WTC11 (cell line): ENCODE measurements at regions not wholly inside any gene's neighbourhood (a gene's known extent, or its start where the extent isn't known, plus 50 kb on each side); places are given as distances from the start of the nearest gene placed in this dataset.

Experiments
- ATAC-seq: fragments of 200-7000 bp; cut with Tn5 transposase; 2 replicates; pipeline ENCODE4 v1.10.0; 2021; ENCODE audit warnings: mild to moderate bottlenecking, moderate library complexity
- CTCF ChIA-PET: fragments of 300-600 bp; sonication (Branson Sonifier 250); formaldehyde crosslinking; loops from one replicate; lab custom pipeline; 2021; ENCODE audit warnings: antibody characterized with exemption; lab: Charles Lee
- POLR2A ChIA-PET: fragments of 350-600 bp; sonication (Branson Sonifier 250); formaldehyde crosslinking; loops from one replicate; lab custom pipeline; 2021; ENCODE audit warnings: antibody characterized with exemption; lab: Charles Lee
- DNase-seq: peaks from one replicate; pipeline ENCODE4 v3.0.0; 2021; ENCODE audit warnings: low spot score
- H3K27ac Mint-ChIP-seq: 2 replicates; pipeline ENCODE4 v1.8.0; 2021; ENCODE audit warnings: mixed read lengths
- H3K27me3 Mint-ChIP-seq: 2 replicates; pipeline ENCODE4 v1.8.0; 2021; ENCODE audit warnings: low read depth, mild to moderate bottlenecking, moderate library complexity, mixed read lengths
- H3K36me3 Mint-ChIP-seq: 2 replicates; pipeline ENCODE4 v1.8.0; 2021; ENCODE audit warnings: mixed read lengths
- H3K4me1 Mint-ChIP-seq: 2 replicates; pipeline ENCODE4 v1.8.0; 2022; ENCODE audit warnings: mixed read lengths
- H3K4me3 Mint-ChIP-seq: 2 replicates; pipeline ENCODE4 v1.8.0; 2021; ENCODE audit warnings: mild to moderate bottlenecking, moderate library complexity, mixed read lengths
- H3K9me3 Mint-ChIP-seq: 2 replicates; pipeline ENCODE4 v1.8.0; 2021; ENCODE audit warnings: mixed read lengths
- ETV6 ChIP-seq: sonication (generic); formaldehyde crosslinking; IDR thresholded peaks from 2 replicates; pipeline ENCODE4 v1.8.1; 2022; ENCODE audit warnings: mild to moderate bottlenecking, missing genetic modification reagents
- JAZF1 ChIP-seq: fragments of 250-450 bp; sonication (Bioruptor Pico); IDR thresholded peaks from 2 replicates; pipeline ENCODE4 v1.9.0; 2021; ENCODE audit warnings: moderate library complexity, mild to moderate bottlenecking, inconsistent platforms
- MXD4 ChIP-seq: fragments of 250-450 bp; sonication (Bioruptor Pico); IDR thresholded peaks from 2 replicates; pipeline ENCODE4 v1.8.0; 2021; ENCODE audit warnings: mild to moderate bottlenecking, moderate library complexity, borderline replicate concordance
- MYBL2 ChIP-seq: sonication (generic); formaldehyde crosslinking; IDR thresholded peaks from 2 replicates; pipeline ENCODE4 v1.8.1; 2023; ENCODE audit warnings: mild to moderate bottlenecking, moderate library complexity, missing genetic modification reagents
- NFYB ChIP-seq: sonication (generic); formaldehyde crosslinking; conservative IDR thresholded peaks from 2 replicates; pipeline ENCODE4 v1.8.0; 2022; ENCODE audit warnings: low read depth, missing genetic modification reagents
- NR3C1 ChIP-seq: sonication (generic); formaldehyde crosslinking; conservative IDR thresholded peaks from 2 replicates; pipeline ENCODE4 v1.8.1; 2023; ENCODE audit warnings: low read depth, mild to moderate bottlenecking, missing genetic modification reagents
- SMAD3 ChIP-seq: sonication (generic); formaldehyde crosslinking; IDR thresholded peaks from 2 replicates; pipeline ENCODE4 v1.8.0; 2022; ENCODE audit warnings: missing genetic modification reagents, mild to moderate bottlenecking, borderline replicate concordance
- SMAD4 ChIP-seq: sonication (generic); formaldehyde crosslinking; IDR thresholded peaks from 2 replicates; pipeline ENCODE4 v1.8.0; 2022; ENCODE audit warnings: mild to moderate bottlenecking, missing genetic modification reagents
- TP53 ChIP-seq: sonication (generic); formaldehyde crosslinking; IDR thresholded peaks from 2 replicates; pipeline ENCODE4 v1.8.1; 2023; ENCODE audit warnings: mild to moderate bottlenecking, missing genetic modification reagents
- ZNF263 ChIP-seq: sonication (generic); formaldehyde crosslinking; IDR thresholded peaks from 2 replicates; pipeline ENCODE4 v1.8.1; 2022; ENCODE audit warnings: low read depth, mild to moderate bottlenecking, moderate library complexity, missing genetic modification reagents
- ZNF671 ChIP-seq: fragments of 250-450 bp; sonication (Bioruptor Pico); IDR thresholded peaks from 2 replicates; pipeline ENCODE4 v1.8.0; 2021; ENCODE audit warnings: mild to moderate bottlenecking
- TF ChIP-seq, protein P1 (sequence below): sonication (generic); formaldehyde crosslinking; IDR thresholded peaks from 2 replicates; pipeline ENCODE4 v1.8.0; 2023; ENCODE audit warnings: mild to moderate bottlenecking, missing genetic modification reagents
- TF ChIP-seq, protein P2 (sequence below): sonication (generic); formaldehyde crosslinking; conservative IDR thresholded peaks from 2 replicates; pipeline ENCODE4 v1.8.1; 2022; ENCODE audit warnings: mild to moderate bottlenecking, missing genetic modification reagents
- TF ChIP-seq, protein P3 (sequence below): sonication (generic); formaldehyde crosslinking; IDR thresholded peaks from 2 replicates; pipeline ENCODE4 v1.8.1; 2022; ENCODE audit warnings: mild to moderate bottlenecking, missing genetic modification reagents, moderate library complexity, borderline replicate concordance
- TF ChIP-seq, protein P4 (sequence below): sonication (generic); formaldehyde crosslinking; IDR thresholded peaks from 2 replicates; pipeline ENCODE4 v1.8.0; 2022; ENCODE audit warnings: mild to moderate bottlenecking, missing genetic modification reagents
- TF ChIP-seq, protein P5 (sequence below): sonication (generic); formaldehyde crosslinking; conservative IDR thresholded peaks from 2 replicates; pipeline ENCODE4 v1.8.1; 2023; ENCODE audit warnings: mild to moderate bottlenecking, low read depth, missing genetic modification reagents, moderate library complexity
- TF ChIP-seq, protein P6 (sequence below): sonication (generic); formaldehyde crosslinking; IDR thresholded peaks from 2 replicates; pipeline ENCODE4 v1.8.1; 2022; ENCODE audit warnings: low read depth, missing genetic modification reagents, borderline replicate concordance
- TF ChIP-seq, protein P7 (sequence below): fragments of 250-450 bp; sonication (Bioruptor Pico); IDR thresholded peaks from 2 replicates; pipeline ENCODE4 v1.9.0; 2021; ENCODE audit warnings: mild to moderate bottlenecking

DNA sequence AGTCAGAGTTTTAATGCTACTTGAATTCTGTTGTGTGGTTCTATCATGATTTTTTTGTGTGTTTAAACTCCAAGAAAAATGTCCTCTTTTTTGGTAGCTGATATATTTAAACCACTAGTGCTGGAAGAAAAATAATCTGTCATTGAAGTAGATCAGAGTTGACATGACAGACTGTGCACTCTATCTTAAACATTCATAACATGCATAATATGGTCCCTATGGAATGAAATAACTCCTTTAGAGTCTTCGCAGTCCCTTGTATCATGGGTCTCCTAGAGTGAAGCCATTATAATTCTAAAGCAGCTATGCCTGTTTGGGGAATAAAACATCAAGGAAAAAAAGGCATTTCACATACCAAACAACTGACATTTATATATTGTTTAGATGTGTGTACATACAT, 282.7 kb upstream of the CITED2 start (continued):
- TF ChIP-seq, protein P1, sequence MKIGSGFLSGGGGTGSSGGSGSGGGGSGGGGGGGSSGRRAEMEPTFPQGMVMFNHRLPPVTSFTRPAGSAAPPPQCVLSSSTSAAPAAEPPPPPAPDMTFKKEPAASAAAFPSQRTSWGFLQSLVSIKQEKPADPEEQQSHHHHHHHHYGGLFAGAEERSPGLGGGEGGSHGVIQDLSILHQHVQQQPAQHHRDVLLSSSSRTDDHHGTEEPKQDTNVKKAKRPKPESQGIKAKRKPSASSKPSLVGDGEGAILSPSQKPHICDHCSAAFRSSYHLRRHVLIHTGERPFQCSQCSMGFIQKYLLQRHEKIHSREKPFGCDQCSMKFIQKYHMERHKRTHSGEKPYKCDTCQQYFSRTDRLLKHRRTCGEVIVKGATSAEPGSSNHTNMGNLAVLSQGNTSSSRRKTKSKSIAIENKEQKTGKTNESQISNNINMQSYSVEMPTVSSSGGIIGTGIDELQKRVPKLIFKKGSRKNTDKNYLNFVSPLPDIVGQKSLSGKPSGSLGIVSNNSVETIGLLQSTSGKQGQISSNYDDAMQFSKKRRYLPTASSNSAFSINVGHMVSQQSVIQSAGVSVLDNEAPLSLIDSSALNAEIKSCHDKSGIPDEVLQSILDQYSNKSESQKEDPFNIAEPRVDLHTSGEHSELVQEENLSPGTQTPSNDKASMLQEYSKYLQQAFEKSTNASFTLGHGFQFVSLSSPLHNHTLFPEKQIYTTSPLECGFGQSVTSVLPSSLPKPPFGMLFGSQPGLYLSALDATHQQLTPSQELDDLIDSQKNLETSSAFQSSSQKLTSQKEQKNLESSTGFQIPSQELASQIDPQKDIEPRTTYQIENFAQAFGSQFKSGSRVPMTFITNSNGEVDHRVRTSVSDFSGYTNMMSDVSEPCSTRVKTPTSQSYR (CRISPR knock-in tag) = no peak
- TF ChIP-seq TP53 (CRISPR knock-in tag) = no peak

DNA sequence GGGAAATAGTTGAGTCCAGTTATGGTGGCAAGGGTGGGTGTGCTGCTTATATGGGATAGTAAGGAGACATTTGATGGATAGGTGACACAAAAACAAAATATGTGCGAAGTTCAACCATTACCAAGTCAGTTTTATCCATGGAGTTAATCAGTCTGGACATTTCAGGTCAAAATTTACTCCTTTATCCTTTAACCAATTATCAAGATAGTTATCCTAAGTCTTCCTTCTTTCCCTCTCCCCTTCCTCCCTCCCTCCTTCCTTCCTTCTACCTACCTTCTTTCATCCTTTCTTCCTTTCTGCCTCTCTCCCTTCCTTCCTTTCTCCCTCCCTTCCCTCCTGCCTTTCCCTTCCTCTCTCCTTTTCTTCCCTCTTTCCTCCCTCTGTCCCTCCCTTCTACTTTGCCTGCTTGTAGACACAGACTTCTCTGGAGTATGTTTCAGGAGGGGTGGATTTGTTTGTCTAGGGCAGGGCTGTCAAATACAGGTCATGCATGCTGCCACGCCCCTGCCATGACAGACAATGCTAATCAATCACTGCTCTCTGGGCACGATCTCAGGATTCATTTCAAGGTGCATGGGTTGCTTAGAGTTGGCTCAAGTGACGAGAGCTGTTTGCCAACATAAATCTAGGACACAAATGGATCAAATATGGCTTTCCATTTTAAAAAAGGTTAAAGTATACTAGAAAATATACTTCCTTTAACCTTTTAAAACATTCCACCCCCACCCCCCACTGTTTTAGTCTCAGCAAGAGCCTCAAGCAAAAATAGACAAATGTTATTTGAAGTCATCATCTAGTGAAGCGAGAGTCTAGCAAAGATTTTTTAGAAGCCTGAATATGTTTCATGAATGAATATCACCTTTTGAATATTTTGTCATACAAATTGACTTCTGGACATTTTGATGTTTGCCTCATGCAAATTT, 281.6 kb upstream of the CITED2 start:
- no peak for TF ChIP-seq JAZF1
- TF ChIP-seq, protein P2, sequence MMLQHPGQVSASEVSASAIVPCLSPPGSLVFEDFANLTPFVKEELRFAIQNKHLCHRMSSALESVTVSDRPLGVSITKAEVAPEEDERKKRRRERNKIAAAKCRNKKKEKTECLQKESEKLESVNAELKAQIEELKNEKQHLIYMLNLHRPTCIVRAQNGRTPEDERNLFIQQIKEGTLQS (CRISPR knock-in tag) = no peak
- POLR2A ChIA-PET = no interaction called here
- Mint-ChIP-seq H3K27ac (no peak overlapping the region), H3K27me3 (no peaks in the 10 kb centered on the region), H3K9me3 (peaks cover 4% of the 10 kb centered on the region), H3K4me3 (no peak overlapping the region), H3K36me3 (no peaks in the 10 kb centered on the region), H3K4me1 (peaks cover 23% of the 10 kb centered on the region)
- ATAC-seq (no peak), DNase-seq (no peak)
- CTCF ChIA-PET = no interaction called here

DNA sequence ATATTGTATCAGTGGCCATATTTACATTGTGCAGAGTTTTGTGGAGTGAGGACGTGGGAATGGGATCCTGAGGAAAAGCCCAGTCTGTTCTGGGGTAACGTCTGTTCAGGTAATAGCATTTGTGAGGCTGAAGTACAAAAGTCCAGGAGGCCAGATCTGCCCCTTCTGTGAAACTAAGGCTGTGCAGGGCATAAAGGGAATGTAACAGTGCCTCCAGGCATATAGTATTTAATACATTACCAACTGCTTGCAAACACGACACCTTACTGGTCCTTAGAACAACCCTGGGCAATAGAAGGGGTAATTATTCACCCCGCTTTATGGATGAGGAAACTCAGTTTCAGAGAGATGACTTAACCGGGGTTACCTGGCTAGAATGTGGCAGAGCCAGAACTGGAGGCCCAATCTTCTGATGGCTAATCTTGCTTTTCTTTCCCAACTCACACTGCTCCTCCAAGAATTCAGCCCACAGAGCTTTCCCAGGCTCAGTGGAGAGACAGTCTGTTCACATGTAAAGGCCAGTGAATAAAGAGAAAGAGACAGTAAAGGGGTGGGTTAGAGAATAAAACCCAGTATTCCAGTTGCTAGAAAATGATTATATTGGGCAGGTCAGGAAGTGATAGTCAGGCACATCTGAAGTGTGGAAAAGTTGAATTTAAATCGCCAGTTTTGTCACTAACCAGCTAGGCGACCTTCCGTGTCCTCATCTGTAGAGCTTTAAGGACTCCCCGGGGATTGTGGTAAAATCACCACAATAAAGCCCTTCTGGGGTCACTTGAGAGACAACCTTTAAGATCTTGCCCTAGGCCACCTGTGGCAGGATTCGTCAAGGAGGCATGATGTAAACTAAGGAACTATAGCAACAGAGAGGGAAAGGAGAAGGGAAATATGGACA, 280.7 kb upstream of the CITED2 start:
- Mint-ChIP-seq H3K4me3 (no peak overlapping the region), H3K27ac (no peak overlapping the region), H3K4me1 (peaks cover 23% of the 10 kb centered on the region), H3K27me3 (no peaks in the 10 kb centered on the region), H3K36me3 (no peaks in the 10 kb centered on the region), H3K9me3 (no peaks in the 10 kb centered on the region)
- ChIA-PET CTCF (no interaction called here), POLR2A (no interaction called here)
- DNase-seq = no peak
- TF ChIP-seq, protein P3, sequence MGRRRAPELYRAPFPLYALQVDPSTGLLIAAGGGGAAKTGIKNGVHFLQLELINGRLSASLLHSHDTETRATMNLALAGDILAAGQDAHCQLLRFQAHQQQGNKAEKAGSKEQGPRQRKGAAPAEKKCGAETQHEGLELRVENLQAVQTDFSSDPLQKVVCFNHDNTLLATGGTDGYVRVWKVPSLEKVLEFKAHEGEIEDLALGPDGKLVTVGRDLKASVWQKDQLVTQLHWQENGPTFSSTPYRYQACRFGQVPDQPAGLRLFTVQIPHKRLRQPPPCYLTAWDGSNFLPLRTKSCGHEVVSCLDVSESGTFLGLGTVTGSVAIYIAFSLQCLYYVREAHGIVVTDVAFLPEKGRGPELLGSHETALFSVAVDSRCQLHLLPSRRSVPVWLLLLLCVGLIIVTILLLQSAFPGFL (CRISPR knock-in tag) = no peak
- TF ChIP-seq, protein P4, sequence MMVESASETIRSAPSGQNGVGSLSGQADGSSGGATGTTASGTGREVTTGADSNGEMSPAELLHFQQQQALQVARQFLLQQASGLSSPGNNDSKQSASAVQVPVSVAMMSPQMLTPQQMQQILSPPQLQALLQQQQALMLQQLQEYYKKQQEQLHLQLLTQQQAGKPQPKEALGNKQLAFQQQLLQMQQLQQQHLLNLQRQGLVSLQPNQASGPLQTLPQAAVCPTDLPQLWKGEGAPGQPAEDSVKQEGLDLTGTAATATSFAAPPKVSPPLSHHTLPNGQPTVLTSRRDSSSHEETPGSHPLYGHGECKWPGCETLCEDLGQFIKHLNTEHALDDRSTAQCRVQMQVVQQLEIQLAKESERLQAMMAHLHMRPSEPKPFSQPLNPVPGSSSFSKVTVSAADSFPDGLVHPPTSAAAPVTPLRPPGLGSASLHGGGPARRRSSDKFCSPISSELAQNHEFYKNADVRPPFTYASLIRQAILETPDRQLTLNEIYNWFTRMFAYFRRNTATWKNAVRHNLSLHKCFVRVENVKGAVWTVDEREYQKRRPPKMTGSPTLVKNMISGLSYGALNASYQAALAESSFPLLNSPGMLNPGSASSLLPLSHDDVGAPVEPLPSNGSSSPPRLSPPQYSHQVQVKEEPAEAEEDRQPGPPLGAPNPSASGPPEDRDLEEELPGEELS (CRISPR knock-in tag) = no peak
- TF ChIP-seq ETV6 (CRISPR knock-in tag) (no peak), NFYB (CRISPR knock-in tag) (no peak), NR3C1 (no peak), SMAD3 (CRISPR knock-in tag) (no peak), MYBL2 (CRISPR knock-in tag) (no peak), MXD4 (no peak), SMAD4 (CRISPR knock-in tag) (no peak), ZNF263 (CRISPR knock-in tag) (no peak), ZNF671 (CRISPR knock-in tag) (no peak)
- TF ChIP-seq, protein P5, sequence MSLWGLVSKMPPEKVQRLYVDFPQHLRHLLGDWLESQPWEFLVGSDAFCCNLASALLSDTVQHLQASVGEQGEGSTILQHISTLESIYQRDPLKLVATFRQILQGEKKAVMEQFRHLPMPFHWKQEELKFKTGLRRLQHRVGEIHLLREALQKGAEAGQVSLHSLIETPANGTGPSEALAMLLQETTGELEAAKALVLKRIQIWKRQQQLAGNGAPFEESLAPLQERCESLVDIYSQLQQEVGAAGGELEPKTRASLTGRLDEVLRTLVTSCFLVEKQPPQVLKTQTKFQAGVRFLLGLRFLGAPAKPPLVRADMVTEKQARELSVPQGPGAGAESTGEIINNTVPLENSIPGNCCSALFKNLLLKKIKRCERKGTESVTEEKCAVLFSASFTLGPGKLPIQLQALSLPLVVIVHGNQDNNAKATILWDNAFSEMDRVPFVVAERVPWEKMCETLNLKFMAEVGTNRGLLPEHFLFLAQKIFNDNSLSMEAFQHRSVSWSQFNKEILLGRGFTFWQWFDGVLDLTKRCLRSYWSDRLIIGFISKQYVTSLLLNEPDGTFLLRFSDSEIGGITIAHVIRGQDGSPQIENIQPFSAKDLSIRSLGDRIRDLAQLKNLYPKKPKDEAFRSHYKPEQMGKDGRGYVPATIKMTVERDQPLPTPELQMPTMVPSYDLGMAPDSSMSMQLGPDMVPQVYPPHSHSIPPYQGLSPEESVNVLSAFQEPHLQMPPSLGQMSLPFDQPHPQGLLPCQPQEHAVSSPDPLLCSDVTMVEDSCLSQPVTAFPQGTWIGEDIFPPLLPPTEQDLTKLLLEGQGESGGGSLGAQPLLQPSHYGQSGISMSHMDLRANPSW (CRISPR knock-in tag) = no peak
- TF ChIP-seq, protein P6, sequence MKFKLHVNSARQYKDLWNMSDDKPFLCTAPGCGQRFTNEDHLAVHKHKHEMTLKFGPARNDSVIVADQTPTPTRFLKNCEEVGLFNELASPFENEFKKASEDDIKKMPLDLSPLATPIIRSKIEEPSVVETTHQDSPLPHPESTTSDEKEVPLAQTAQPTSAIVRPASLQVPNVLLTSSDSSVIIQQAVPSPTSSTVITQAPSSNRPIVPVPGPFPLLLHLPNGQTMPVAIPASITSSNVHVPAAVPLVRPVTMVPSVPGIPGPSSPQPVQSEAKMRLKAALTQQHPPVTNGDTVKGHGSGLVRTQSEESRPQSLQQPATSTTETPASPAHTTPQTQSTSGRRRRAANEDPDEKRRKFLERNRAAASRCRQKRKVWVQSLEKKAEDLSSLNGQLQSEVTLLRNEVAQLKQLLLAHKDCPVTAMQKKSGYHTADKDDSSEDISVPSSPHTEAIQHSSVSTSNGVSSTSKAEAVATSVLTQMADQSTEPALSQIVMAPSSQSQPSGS (CRISPR knock-in tag) = no peak
- TF ChIP-seq, protein P7, sequence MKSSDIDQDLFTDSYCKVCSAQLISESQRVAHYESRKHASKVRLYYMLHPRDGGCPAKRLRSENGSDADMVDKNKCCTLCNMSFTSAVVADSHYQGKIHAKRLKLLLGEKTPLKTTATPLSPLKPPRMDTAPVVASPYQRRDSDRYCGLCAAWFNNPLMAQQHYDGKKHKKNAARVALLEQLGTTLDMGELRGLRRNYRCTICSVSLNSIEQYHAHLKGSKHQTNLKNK (CRISPR knock-in tag) = no peak
- ATAC-seq = peak; percentile 71
